RPMI8226 (cell line): ENCODE measurements at regions not wholly inside any gene's neighbourhood (a gene's known extent, or its start where the extent isn't known, plus 50 kb on each side); places are given as distances from the start of the nearest gene placed in this dataset.
"Not testable (repeated sequence)": the region's sequence is repeated elsewhere in the genome, so short reads cannot be mapped to it uniquely, and the experiment has no call there.

Experiments used
- DNase-seq: peaks from one replicate; pipeline ENCODE4 v3.0.0-alpha.2; 2015

- DNase-seq, result not testable (repeated sequence)
Measured at GRCh38 chr2:87415586-87416265, 332.2 kb upstream of the PLGLB2 start.

- DNase-seq, result not testable (repeated sequence)
Measured at GRCh38 chr2:87416266-87416592, 331.7 kb upstream of the PLGLB2 start.

- not testable (repeated sequence) for DNase-seq
Measured at GRCh38 chr2:87417147-87417546, 330.7 kb upstream of the PLGLB2 start.

- not testable (repeated sequence) for DNase-seq
Measured at GRCh38 chr2:87417742-87418567, 329.9 kb upstream of the PLGLB2 start.

- not testable (repeated sequence) for DNase-seq
Measured at GRCh38 chr2:87418823-87419822, 328.8 kb upstream of the PLGLB2 start.

GRCh38 chr2:87419980-87420379 lies 327.9 kb upstream of the PLGLB2 start:
- DNase-seq, result not testable (repeated sequence)

- not testable (repeated sequence) for DNase-seq
Measured at GRCh38 chr2:87420954-87421353, 326.9 kb upstream of the PLGLB2 start.

GRCh38 chr2:87423796-87424762 lies 323.8 kb upstream of the PLGLB2 start:
- DNase-seq, result not testable (repeated sequence)

- DNase-seq, result not testable (repeated sequence)
Measured at GRCh38 chr2:87424763-87425154, 323.1 kb upstream of the PLGLB2 start.

- DNase-seq, result not testable (repeated sequence)
Measured at GRCh38 chr2:87425191-87425590, 322.7 kb upstream of the PLGLB2 start.

GRCh38 chr2:87425717-87426116 lies 322.2 kb upstream of the PLGLB2 start:
- not testable (repeated sequence) for DNase-seq

GRCh38 chr2:87428452-87429130 lies 319.3 kb upstream of the PLGLB2 start:
- not testable (repeated sequence) for DNase-seq

- DNase-seq, result not testable (repeated sequence)
Measured at GRCh38 chr2:87429206-87429930, 318.5 kb upstream of the PLGLB2 start.

- not testable (repeated sequence) for DNase-seq
Measured at GRCh38 chr2:87429931-87430275, 318.0 kb upstream of the PLGLB2 start.

GRCh38 chr2:87431051-87431450 lies 316.8 kb upstream of the PLGLB2 start:
- not testable (repeated sequence) for DNase-seq

- DNase-seq, result not testable (repeated sequence)
Measured at GRCh38 chr2:87432711-87433453, 315.0 kb upstream of the PLGLB2 start.

GRCh38 chr2:87436007-87436406 lies 311.9 kb upstream of the PLGLB2 start:
- DNase-seq, result not testable (repeated sequence)

GRCh38 chr2:87437701-87438260 lies 310.1 kb upstream of the PLGLB2 start:
- DNase-seq, result not testable (repeated sequence)

GRCh38 chr2:87438780-87439454 lies 309.0 kb upstream of the PLGLB2 start:
- DNase-seq, result not testable (repeated sequence)
